ENCODE measurements at regions not wholly inside any gene's neighbourhood (a gene's known extent, or its start where the extent isn't known, plus 50 kb on each side); places are given as distances from the start of the nearest gene placed in this dataset.

DNA sequence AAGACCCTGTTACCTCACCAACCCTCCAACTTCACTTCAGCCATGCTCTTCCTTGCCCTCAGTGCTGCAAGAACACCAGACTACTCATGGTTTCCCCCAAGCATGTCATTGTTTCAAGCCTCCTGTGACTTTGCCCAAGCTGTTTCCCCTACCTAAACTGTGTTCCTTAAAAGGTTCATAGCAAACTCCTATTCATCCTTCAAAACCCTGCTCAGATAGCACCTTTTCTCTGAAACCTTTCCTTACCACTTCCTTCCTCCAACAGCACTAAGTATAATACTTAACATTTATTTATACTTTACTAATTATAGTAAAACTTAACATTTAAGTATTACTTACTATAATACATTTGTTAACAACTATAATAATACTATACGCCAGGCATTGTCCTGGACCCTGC, 136.2 kb downstream of the CCT6B start:
- DNase-seq: no peak

DNA sequence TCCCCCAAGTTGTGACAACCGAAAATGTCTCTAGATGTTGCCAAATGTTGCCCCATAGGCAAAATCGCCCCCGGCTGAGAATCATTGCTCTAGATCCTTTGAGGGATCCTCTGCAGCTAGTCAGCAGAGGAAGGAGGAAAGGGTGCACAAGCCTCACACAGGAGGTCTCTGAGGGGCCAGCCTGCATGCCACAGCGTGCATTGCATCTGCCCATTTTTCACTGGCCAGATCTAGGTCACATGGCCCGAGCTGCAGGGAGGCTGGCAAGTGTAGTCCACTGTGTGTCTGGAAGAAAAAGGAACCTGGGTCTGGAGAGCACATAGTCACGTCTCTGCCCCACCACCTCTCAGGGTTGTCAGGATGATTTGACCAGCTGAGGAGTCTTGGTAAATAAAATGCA, 138.2 kb downstream of the CCT6B start:
- DNase-seq: no peak

DNA sequence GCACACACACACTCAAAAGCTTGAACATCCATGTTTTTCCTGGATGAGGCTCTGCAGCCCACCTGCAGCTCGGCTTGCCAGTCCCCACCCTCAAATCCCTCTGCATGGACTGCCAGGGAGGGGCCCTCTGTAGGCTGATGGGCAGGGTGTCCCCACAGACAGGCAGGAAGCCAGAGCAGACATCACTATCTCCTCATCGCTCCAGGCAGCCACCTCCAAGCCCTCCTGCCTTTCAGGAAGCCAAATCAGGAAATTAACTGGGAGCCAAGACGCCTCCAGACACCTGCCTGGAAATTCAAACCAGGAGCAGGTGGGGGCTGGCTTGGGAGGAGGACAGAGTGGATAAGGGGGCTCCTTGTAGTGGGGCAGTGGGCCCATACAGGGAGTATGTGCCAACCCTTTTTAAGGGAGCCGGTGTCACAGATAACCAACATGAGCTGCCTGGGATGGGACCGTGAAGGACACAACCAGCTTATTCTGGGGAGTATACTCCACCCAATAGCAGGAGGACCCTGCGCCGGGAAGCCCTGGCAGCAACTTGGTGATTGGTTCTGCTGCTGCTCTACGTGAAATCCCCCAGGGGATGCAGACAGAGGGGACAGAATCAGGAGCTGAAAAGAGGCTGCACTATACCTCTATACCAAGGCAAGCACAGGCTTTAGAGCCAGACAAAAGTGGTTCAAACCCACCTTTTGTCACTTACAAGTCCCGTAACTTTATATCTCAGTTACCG, 139.1 kb downstream of the CCT6B start:
- no peak for DNase-seq

- DNase-seq: no peak
Observed at GRCh38 chr17:34820922-34821321, 140.3 kb downstream of the CCT6B start.

- no peak for DNase-seq
Observed at GRCh38 chr17:34820248-34820801, 140.9 kb downstream of the CCT6B start.

DNA sequence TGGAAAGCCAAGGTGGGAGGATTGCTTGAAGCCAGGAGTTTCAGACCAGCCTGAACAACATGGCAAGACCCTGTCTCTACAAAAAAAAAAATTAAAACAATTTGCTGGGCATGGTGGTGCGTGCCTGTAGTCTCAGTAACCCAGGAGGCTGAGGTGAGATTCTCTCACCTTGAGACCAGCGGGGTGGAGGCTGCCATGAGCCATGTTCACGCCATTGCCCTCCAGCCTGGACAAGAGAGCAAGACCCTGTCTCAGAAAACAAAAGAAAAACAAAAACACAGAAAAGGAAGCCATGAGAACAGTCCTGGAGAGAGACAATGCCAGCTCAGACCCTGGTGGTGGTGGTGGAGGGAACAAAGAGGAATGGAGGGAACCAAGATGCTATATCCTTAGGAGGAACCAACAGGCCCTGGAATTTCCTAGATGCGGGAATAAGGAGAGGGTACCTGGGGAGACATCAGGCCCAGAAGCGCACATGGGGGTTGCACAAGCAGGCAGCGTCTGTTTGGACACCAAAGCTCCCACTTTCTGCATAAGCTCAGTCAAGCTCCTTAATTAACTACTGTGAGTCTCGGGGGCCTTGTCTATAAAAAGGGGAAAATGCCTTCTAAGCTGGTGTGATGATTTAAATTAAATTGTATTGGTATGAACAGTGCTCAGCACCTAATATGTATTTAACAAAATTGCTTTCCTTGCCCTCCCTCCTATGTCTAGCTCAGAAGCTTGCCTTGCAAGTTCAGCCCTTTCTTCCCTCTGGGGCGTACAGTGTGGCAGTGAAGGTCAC, 143.8 kb downstream of the CCT6B start:
- DNase-seq: no peak

DNA sequence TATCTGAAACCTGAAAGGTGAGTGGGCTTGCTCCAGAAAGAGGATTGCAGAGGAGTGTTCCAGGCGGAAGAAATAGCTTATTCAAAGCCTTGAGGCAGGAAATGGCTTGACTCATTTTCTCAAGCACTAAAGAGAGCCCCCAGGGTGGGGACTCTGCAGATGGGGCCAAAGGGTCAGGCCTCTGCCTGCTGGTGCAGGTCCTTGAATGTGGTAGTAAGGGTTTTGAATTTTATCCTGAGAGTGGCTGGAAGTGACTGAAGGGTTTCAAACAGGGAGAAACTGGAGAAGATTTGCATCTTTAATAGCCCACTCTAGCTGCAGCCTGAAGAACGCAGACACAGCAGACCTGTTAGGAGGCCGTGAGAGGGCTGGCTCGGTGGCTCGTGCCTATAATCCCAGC, 144.4 kb downstream of the CCT6B start:
- no peak for DNase-seq

DNA sequence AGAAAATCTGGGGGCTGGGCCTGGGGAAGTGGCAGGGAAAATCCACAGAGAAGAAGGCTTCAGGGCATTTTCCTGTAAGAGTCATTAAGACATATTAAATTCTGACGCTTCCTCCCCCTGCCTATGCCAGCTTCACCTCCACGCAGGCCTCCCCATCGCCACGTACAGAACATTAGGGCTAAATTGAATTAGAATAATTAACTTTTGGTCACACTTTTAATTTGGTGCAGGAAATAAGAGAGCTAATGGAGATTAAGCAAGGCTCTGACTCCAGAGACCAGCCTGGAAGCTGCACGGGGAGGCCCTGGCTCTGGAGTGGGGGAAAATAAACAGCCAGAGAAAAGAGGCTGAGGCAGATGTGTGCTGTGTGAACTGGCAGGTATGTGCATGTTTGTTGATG, 148.0 kb downstream of the CCT6B start:
- DNase-seq: no peak

DNA sequence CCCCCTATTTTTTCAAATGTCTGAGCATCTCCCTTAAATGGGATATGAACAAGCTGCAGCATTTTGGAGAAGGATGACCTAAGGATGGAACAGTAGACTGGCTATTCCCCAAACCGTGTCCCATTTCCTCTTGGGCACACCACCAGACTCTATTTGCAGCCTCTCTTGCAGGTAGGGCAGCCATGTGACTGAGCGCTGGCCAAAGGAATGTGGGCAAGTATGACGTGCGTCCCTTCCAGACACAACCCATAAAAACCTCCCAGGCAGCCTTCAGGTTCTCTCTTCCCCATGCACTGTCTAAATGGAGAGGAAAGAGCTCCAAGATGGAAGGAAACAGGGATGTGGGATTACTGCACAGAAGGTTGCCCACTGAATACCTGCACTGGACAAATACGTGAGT, 149.7 kb downstream of the CCT6B start:
- DNase-seq: no peak

DNA sequence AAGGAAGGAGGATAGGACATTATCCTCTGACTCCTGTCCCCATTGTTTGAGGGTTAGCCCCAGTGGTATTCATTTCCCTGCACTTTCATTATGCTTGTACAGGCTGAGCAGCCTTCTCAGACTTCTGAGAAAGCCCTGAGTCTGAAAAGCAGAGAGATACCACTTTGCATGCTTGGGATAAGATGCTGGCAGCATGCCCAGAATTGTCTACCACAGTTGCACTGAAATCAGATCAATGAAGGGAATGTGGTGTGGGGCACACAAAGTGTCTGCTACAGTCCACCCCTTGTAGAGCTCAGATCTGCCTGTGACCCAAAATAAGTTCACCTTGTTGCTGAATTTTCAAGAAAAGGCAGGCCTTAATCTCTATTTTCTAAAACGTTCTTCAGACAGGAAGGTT, 160.6 kb downstream of the CCT6B start:
- DNase-seq: no peak

GRCh38 chr17:34799751-34800150, 161.5 kb downstream of the CCT6B start:
- DNase-seq: no peak

DNA sequence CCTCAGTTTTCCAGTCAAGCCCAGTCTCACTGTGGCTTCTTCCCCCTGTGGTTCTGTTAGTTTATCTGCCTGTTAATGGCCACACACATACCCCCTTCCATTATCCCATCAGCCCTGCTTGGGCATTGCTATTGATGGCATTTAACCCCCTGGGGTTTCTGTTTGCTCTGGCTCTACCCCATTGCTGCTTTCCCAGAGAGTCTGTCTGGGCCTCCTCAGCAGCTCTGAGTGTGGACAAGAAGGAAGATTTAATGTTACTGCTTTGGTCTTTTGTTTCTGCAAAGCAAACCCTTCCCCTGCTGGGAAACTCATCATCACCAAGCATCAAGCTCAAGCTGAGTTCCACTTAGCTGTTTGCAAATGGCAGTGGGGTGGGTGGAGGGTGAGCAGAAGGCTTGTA, 162.7 kb downstream of the CCT6B start:
- DNase-seq: no peak

- peak; percentile 21 to 23 for DNase-seq
Observed at GRCh38 chr17:34797720-34798119, 163.5 kb downstream of the CCT6B start.

DNA sequence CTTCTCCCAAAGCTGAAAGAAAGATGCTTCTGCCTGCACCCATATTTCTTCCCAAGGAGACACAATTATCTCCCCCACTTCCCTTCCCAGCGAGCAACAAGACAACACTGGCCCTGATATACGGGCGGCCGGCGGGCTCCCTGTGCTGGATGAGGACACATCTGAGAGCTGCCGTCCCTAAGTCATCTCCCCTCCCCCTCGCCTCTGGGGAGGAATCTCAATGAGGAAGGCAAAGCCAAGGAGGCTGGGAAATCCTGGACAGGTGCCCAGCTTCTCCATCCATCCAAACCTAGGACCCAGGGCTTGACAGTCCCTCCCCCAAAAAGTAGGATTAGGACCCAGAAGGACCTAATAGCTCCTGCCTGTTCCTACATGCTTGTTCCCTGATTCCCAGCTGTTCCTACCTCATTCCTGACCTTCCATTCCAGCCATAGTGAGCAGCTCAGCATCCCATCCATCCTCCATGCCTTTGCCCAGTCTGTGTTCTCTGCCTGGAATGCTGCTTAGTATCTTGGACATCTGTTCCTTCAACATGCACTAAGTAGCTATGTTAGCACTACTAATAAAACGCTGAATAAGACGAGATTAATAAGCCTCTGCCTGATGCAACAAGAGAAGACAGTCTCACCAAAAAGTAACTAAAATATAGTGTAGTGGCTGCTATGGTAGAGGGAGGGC, 167.9 kb downstream of the CCT6B start:
- DNase-seq: no peak

GRCh38 chr17:34788696-34789095, 172.6 kb downstream of the CCT6B start:
- no peak for DNase-seq

- DNase-seq: no peak
Observed at GRCh38 chr17:34784526-34784925, 176.7 kb downstream of the CCT6B start.

DNA sequence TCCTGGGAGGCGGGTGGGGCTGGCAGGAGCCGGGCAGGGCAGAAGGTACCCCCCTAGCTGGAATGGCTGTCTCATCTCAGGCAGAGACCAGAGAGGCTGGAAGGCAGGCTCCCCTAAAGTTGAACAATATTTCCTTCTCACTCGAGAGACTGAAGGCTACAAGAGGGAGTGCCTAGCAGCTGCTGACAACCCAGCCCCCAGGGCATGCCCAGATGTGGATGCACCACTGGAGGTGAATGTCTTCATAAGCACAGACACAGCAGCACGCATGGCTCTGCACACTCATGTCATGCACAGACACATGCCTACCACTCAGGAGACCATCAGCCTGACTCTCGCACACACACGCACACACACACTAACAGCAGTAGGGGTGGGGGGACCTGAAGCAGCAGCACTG, 179.0 kb downstream of the CCT6B start:
- no peak for DNase-seq

GRCh38 chr17:34781571-34782108, 179.6 kb downstream of the CCT6B start:
- DNase-seq: no peak

DNA sequence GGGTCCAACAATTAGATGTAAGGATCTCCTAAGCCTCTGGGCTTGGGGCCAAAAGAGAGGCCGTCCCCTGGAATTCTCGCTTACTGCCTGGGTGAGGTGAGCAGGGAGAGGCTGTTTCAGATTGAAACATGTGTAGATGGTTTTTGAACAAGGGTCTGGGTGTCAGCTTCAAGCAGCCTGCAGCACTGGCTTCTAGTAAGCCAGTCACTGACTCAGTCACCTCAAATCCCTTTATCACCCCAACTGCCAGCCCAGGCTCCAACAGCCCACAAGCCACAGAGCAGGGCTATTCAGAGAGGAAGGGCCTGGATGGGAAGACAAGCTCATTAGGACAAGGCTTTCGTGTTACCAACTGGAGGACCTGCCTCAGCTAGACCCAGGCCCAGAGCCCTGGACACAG, 180.2 kb downstream of the CCT6B start:
- no peak for DNase-seq

DNA sequence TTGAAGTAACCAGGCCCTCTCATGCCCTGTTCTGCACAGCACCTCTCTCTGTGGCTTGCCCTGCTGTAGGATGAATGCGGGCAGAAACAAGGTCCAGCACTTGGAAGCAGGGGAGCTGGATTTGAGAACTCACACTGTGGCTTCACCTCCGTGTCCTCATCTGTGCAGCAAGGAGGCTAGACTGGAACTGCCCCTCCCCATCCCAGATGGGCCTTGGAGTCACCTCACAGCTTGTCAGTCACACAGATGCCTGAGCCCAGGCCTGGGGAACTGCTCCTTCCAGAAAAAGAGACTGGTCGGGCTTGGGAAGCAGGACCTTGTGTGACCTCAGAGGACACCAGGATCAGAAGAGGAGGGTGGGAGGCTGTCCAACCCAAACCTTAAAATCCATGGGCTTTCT, 180.8 kb downstream of the CCT6B start:
- DNase-seq: no peak

DNA sequence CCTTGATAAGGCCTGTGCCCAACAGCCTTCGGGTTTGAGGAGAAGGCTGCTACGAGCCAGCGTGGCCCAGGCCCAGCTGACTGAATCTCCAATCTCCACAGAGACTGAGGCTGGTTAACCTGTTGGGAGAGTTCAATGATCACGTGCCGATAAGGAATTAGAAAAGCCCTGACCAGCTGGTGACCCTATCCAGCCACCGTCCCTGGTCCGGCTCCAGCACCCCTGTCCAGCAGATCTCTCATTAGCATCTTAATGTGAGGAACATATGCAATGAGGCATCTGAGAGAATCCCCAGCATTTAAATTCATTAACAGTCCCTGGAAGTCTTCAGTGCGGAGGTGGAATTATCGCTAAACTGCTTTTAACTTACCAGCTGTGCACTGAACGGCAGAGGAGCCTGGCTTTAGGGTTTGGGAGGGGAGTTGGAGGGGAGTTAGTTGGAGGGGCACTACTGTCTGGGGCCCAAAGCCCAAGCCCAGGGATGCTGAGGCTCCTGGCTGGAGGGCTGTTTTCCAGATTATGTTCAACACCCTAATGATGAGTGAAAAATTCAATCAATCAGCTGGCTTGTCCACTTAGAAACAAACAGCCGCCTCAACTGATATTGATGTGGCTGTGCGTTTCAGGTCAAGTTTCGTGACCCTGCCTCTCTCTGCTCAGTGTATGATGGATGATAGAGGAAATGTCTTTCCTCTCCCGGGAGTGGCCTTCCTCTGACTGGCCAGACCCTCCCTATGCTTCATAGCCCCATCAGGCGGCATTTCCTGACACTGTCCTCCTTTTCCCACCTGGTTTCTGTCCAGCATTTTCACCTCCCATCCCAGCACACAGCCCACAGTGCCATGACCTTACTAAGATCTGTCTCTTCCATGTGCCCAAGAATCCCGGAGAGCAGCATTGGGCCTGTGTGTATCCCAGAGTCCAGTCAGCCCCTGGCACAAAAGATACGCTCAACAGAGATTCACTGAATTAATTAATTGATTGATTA, 184.5 kb downstream of the CCT6B start:
- no peak for DNase-seq

DNA sequence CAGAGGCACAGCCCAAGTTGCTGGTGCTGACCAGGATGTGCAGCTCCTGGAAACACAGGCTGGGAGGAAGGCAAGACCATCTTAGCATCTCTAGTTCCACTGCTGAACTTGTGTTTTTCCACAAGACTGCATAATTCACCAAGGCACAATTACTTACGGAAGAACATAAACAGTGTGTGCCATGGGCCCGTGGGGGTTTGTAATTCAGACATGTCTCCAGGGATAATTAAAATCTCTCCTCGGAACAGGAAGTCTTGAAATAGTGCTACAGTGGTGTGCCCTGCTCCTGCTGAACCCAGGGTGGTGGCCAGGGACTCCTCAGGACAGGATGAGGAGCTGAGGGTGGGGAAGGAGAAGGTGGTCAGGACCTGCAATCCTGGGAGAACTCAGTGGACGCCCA, 188.2 kb downstream of the CCT6B start:
- DNase-seq: no peak
